VCaP (cell line): ENCODE measurements at regions not wholly inside any gene's neighbourhood (a gene's known extent, or its start where the extent isn't known, plus 50 kb on each side); places are given as distances from the start of the nearest gene placed in this dataset.
"Not testable (repeated sequence)": the region's sequence is repeated elsewhere in the genome, so short reads cannot be mapped to it uniquely, and the experiment has no call there.

ENCODE experiments used
- H3K27ac ChIP-seq: fragments of 450-650 bp; 2 replicates; pipeline ENCODE4 v1.5.1; 2017
- CTCF ChIP-seq: fragments of 450-650 bp; conservative IDR thresholded peaks from 2 replicates; pipeline ENCODE4 v1.5.1; 2017; ENCODE audit warnings: mild to moderate bottlenecking, moderate library complexity

DNA sequence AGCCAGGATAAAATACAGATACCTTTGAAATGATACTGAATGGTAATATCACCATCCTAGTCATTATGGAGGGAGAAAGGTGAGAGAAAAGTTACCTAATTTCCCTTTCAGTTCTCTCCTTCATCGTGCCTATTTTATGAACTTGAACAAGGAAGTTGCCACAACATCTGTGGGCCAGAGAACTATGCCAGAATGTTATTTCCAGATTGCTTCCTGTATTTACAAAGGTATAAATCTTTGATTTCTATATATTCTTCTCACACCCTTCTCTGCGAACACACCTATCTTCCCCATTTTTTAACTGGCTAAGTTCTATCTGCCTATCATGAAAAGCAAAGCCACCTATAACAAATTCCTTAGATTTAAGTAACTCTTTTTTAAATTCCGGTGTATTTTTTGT, 163.6 kb upstream of the GRM7 start:
- H3K27ac ChIP-seq: no peak overlapping the region
- no peak for TF ChIP-seq CTCF

DNA sequence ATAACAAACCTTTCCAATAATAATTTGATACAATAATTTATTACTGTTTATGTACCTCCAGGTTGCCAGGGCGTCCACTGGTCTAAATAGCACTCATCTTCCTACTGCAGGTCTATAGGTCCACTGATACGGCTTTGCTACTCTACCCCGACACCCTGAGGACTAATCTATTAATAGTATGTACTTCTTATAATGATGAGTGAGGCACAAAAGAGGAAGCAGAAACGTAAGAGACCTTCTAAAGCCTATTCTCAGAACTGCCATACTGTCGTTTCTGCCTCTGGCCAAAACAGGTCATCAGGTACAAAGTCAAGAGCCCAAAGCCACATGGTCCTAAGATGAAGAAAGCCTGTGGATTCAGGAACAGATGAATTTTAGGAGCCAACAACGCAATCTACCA, 163.2 kb upstream of the GRM7 start:
- H3K27ac ChIP-seq: no peak overlapping the region
- no peak for TF ChIP-seq CTCF

DNA sequence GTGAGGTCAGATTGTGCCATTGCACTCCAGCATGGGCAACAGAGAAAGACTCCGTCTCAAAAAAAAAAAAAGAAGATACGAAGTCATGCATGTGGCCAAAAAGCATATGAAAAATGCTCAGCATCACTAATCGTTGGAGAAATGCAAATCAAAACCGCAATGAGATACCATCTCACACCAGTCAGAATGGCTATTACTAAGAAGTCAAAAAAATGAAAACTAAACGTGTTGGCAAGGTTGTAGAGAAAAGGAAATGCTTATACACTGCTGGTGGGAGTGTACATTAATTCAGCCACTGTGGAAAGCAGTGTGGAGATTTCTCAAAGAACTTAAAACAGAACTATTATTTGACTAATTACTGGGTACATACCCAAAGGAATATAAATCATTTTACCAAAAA, 156.1 kb upstream of the GRM7 start:
- not testable (repeated sequence) for H3K27ac ChIP-seq

GRCh38 chr3:6706777-6707176, 154.1 kb upstream of the GRM7 start:
- H3K27ac ChIP-seq: peak overlapping the region; percentile 71; the same call in 1 of the 2 replicates
- TF ChIP-seq CTCF: no peak

DNA sequence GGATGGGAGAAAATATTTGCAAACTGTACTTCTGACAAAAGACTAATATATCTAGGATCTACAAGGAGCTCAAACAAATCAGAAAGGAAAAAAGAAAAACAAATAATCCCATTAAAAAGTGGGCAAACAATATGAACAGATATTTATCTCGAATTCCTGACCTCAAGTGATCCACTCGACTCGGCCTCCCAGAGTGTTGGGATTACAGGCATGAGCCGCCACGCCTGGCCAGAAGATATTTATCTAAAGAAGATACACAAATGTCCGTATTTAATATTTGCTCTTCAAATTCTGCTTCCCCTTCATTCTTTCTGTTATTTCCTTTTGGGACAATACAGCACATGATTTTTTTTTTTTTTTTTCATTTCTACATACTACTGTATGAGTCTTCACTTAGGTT, 151.7 kb upstream of the GRM7 start:
- TF ChIP-seq CTCF: no peak
- peak overlapping the region; percentile 71 for H3K27ac ChIP-seq

DNA sequence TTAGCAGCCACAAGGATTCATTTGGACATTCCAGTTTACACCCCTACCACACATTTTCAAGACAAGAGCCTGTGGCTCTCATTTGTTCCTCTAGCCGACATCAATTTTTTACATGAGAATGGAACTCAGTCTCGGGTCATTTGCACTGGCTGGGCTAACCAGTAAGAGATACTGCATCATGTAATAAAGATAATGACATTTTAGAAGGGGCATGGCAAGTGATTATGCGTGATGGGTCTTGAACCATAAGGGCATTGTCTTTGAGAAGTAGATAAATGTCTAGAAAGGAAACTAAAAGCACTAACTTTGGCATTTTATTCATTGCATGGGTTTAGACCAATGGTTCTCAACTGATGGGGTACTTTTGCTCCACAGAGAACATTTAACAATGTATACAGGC, 146.0 kb upstream of the GRM7 start:
- no peak for TF ChIP-seq CTCF
- H3K27ac ChIP-seq: no peak overlapping the region

- no peak overlapping the region for H3K27ac ChIP-seq
- TF ChIP-seq CTCF: no peak
Observed at GRCh38 chr3:6716420-6716819, 144.5 kb upstream of the GRM7 start.

- no peak for TF ChIP-seq CTCF
- H3K27ac ChIP-seq: peak overlapping the region; percentile 20
Observed at GRCh38 chr3:6717026-6717943, 143.6 kb upstream of the GRM7 start.
